HepG2 (cell line): ENCODE measurements at regions not wholly inside any gene's neighbourhood (a gene's known extent, or its start where the extent isn't known, plus 50 kb on each side); places are given as distances from the start of the nearest gene placed in this dataset.

Experiments used
- ATAC-seq: fragments of 200-7000 bp; cut with Tn5 transposase; 3 replicates; pipeline ENCODE4 v1.9.1; 2020; ENCODE audit warnings: mild to moderate bottlenecking, moderate library complexity
- BruUV-seq: library from RNA; stranded (reverse); fragments of 400-500 nt; replicated peaks from 2 replicates; lab custom pipeline; 2021; lab: Mats Ljungman, UMichigan
- CTCF ChIA-PET: fragments of 300-600 bp; formaldehyde crosslinking; extraction: SDS; loops from one replicate; lab custom pipeline; 2021; ENCODE audit warnings: low total read pairs, inconsistent platforms, low intra/inter-chr PET ratio; lab: Yijun Ruan, JAX
- POLR2A ChIA-PET: fragments of 350-600 bp; sonication (Branson Sonifier 250); formaldehyde crosslinking; loops from one replicate; lab custom pipeline; 2020; ENCODE audit warnings: antibody characterized with exemption, inconsistent platforms; lab: Yijun Ruan, JAX
- DNase-seq: peaks from one replicate; pipeline ENCODE4 v3.0.0-alpha.2; 2015; ENCODE audit warnings: low spot score
- FAIRE-seq: peaks from 3 replicates; lab custom pipeline; 2011; peaks lifted over from hg19 to GRCh38; lab: Jason Lieb, UNC
- H2AFZ ChIP-seq: one replicate; pipeline ENCODE4 v1.6.1; 2011; ENCODE audit warnings: low read length, inconsistent platforms
- H3K27ac ChIP-seq: fragments of 300-600 bp; 3 replicates; pipeline ENCODE4 v1.8.0; 2011; ENCODE audit warnings: mixed run types, mild to moderate bottlenecking, mixed read lengths, low read length, inconsistent platforms; ENCODE audit not compliant: insufficient read depth; ENCODE audit errors: extremely low read length
- H3K27me3 ChIP-seq, 2 experiments: fragments of 200-600 bp in 1 of 2; 2 replicates in 1 of 2; 3 replicates in 1 of 2; pipeline versions ENCODE4 v1.6.0 to v1.8.0; 2011; ENCODE audit warnings: low read length in 2 of 2, mild to moderate bottlenecking in 2 of 2, moderate library complexity in 2 of 2, inconsistent platforms in 1 of 2; ENCODE audit not compliant: insufficient read depth in 2 of 2, control insufficient read depth in 1 of 2
- H3K36me3 ChIP-seq, 2 experiments: fragments of 200-600 bp in 1 of 2; replicated peaks in 1 of 2; 2 replicates in 1 of 2; 3 replicates in 1 of 2; pipeline versions ENCODE4 v1.5.1 to v1.8.0; 2011; ENCODE audit warnings: low read length in 2 of 2, inconsistent platforms in 1 of 2; ENCODE audit not compliant: insufficient read depth in 2 of 2, control insufficient read depth in 1 of 2
- H3K4me1 ChIP-seq: 2 replicates; pipeline ENCODE4 v1.5.1; 2012; ENCODE audit warnings: low read length, inconsistent platforms; ENCODE audit not compliant: insufficient read depth
- H3K4me2 ChIP-seq: 2 replicates; pipeline ENCODE4 v1.6.0; 2011; ENCODE audit warnings: low read depth, low read length, inconsistent platforms
- H3K4me3 ChIP-seq, 3 experiments: fragments of 200-600 bp in 1 of 3; sonication (generic), shearing (Covaris generic) in 1 of 3; replicated peaks in 1 of 3; 2 replicates each; pipeline ENCODE4 v1.5.1; 2011 to 2016; ENCODE audit warnings: low read length in 3 of 3, inconsistent platforms in 2 of 3, low read depth in 2 of 3, mild to moderate bottlenecking in 2 of 3, control low read depth in 1 of 3, mixed read lengths in 1 of 3; ENCODE audit not compliant: insufficient read depth in 1 of 3
- H3K79me2 ChIP-seq: one replicate; pipeline ENCODE4 v1.6.1; 2011; ENCODE audit warnings: low read length, inconsistent platforms; ENCODE audit not compliant: insufficient read depth
- H3K9ac ChIP-seq: 2 replicates; pipeline ENCODE4 v1.6.0; 2011; ENCODE audit warnings: mild to moderate bottlenecking, low read depth, low read length, inconsistent platforms; ENCODE audit not compliant: insufficient read depth
- H3K9me3 ChIP-seq: 2 replicates; pipeline ENCODE4 v1.5.1; 2012; ENCODE audit warnings: mild to moderate bottlenecking, low read length
- H4K20me1 ChIP-seq: 2 replicates; pipeline ENCODE4 v1.6.0; 2011; ENCODE audit warnings: inconsistent platforms, mild to moderate bottlenecking, low read length, moderate library complexity; ENCODE audit not compliant: insufficient read depth
- ATAD3A ChIP-seq: sonication (generic); formaldehyde crosslinking; IDR thresholded peaks from 2 replicates; pipeline ENCODE4 v1.4.0; 2020; ENCODE audit warnings: missing genetic modification reagents
- BORCS8-MEF2B ChIP-seq: sonication (generic); formaldehyde crosslinking; IDR thresholded peaks from 2 replicates; pipeline ENCODE4 v1.8.0; 2022; ENCODE audit warnings: mild to moderate bottlenecking, missing genetic modification reagents
- CAMTA2 ChIP-seq: sonication (generic); formaldehyde crosslinking; IDR thresholded peaks from 2 replicates; pipeline ENCODE4 v1.4.0; 2020; ENCODE audit warnings: mild to moderate bottlenecking, missing genetic modification reagents, borderline replicate concordance
- CBX1 ChIP-seq: IDR thresholded peaks from one replicate; pipeline ENCODE4 v1.6.1; 2016; ENCODE audit warnings: antibody characterized with exemption, low read depth
- GATA4 ChIP-seq: sonication (generic); IDR thresholded peaks from 2 replicates; pipeline ENCODE4 v1.6.1; 2016; ENCODE audit warnings: antibody characterized with exemption, low read depth, borderline replicate concordance
- GRHL1 ChIP-seq: sonication (generic); formaldehyde crosslinking; conservative IDR thresholded peaks from 2 replicates; pipeline ENCODE4 v1.8.0; 2022; ENCODE audit warnings: missing genetic modification reagents
- POGK ChIP-seq: sonication (generic); formaldehyde crosslinking; conservative IDR thresholded peaks from 2 replicates; pipeline ENCODE4 v1.8.0; 2022; ENCODE audit warnings: mild to moderate bottlenecking, moderate library complexity, missing genetic modification reagents
- RBFOX2 ChIP-seq: fragments of 200-400 bp; formaldehyde crosslinking; IDR thresholded peaks from 2 replicates; pipeline ENCODE4 v1.6.1; 2017; ENCODE audit warnings: low read depth, mild to moderate bottlenecking, low read length
- TCF12 ChIP-seq, 2 experiments: fragments of 450-650 bp in 1 of 2; sonication (generic) in 1 of 2; formaldehyde crosslinking in 1 of 2; IDR thresholded peaks; 2 replicates each; pipeline versions ENCODE4 v1.6.1 to v1.8.0; 2017 to 2022; ENCODE audit warnings: antibody characterized with exemption in 1 of 2, mild to moderate bottlenecking in 1 of 2, missing genetic modification reagents in 1 of 2, moderate library complexity in 1 of 2
- ZFP36L1 ChIP-seq: sonication (generic); formaldehyde crosslinking; IDR thresholded peaks from 2 replicates; pipeline ENCODE4 v1.8.0; 2022; ENCODE audit warnings: mild to moderate bottlenecking, missing genetic modification reagents, moderate library complexity
- ZNF235 ChIP-seq: sonication (generic); formaldehyde crosslinking; IDR thresholded peaks from 2 replicates; pipeline ENCODE4 v1.8.1; 2023; ENCODE audit warnings: mild to moderate bottlenecking, missing genetic modification reagents, borderline replicate concordance
- ZNF768 ChIP-seq: sonication (generic); formaldehyde crosslinking; IDR thresholded peaks from 2 replicates; pipeline ENCODE4 v1.4.0; 2020; ENCODE audit warnings: missing genetic modification reagents
- WGBS: methylation state at CpG from one replicate; pipeline ENCODE4 v1.1.6; 2017; ENCODE audit warnings: low lambda C conversion rate; 5-methylcytosine and 5-hydroxymethylcytosine counted together
- in situ Hi-C: cut with HindIII; loops from 2 replicates; pipeline ENCODE4 v1.10.0; 2017; ENCODE audit warnings: low pct_unique_long_range_greater_than_20kb; ENCODE audit not compliant: extremely low pct_ligation_motif_present
- intact Hi-C: fragments of 100-400 bp; cut with micrococcal nuclease; formaldehyde crosslinking; loops from one replicate; pipeline ENCODE4 v1.10.0; 2022; ENCODE audit not compliant: unreplicated experiment

GRCh38 chr5:96067251-96067650, 105.6 kb upstream of the ELL2 start:
- DNase-seq (no peak), FAIRE-seq (no peak), ATAC-seq (no peak)
- Histone ChIP-seq H3K36me3 (no peaks in the 10 kb centered on the region), H3K9ac (no peak overlapping the region), H4K20me1 (no peaks in the 10 kb centered on the region), H2AFZ (no peak overlapping the region), H3K4me1 (peaks cover 26% of the 10 kb centered on the region), H3K27ac (no peak overlapping the region), H3K4me2 (no peak overlapping the region), H3K9me3 (no peaks in the 10 kb centered on the region), H3K27me3 (no peaks in the 10 kb centered on the region), H3K4me3 (no peak overlapping the region), H3K79me2 (no peaks in the 10 kb centered on the region)
- in situ Hi-C loops = no loop called here
- intact Hi-C loops = no loop called here
- BruUV-seq = no TSS peak
- ChIA-PET CTCF (no interaction called here), POLR2A (no interaction called here)
- 96% methylated on average over 1 of the region's 1 CpG for WGBS
- TF ChIP-seq POGK (CRISPR knock-in tag) = no peak
- no peak for TF ChIP-seq GATA4
- TF ChIP-seq TCF12 (IDR thresholded peaks at IDR 0.05) = no peak
- TF ChIP-seq TCF12 (CRISPR knock-in tag; IDR thresholded peaks at IDR 0.05) = no peak
- no peak for TF ChIP-seq RBFOX2
- TF ChIP-seq ZNF235 (CRISPR knock-in tag) = no peak
- no peak for TF ChIP-seq CAMTA2 (CRISPR knock-in tag)
- no peak for TF ChIP-seq ZNF768 (CRISPR knock-in tag)
- no peak for TF ChIP-seq BORCS8-MEF2B
- no peak for TF ChIP-seq ATAD3A (CRISPR knock-in tag)
- TF ChIP-seq GRHL1 (CRISPR knock-in tag) = no peak
- no peak for TF ChIP-seq ZFP36L1
- no peak for TF ChIP-seq CBX1
- TF ChIP-seq, all 625 proteins: peak for 0
